ENCODE measurements at regions not wholly inside any gene's neighbourhood (a gene's known extent, or its start where the extent isn't known, plus 50 kb on each side); places are given as distances from the start of the nearest gene placed in this dataset.

DNA sequence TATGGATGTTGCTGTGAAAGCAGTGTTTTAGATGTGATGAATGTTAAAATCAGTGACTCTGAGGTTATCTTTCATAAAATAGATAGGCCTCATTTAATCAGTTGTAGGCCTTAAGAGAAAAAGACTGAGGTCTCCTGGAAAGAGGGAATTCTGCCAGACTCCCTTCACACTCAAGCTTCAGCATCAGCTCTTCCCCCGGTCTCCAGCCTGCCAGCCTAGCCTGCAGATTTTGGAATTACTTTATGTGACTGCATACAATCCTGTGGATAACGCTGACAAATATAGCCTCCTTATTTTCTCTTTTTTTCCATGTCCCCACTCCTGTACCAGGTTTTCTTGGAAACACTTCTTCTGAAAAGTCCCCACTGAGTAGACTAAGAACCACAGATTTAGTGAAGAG is 510.3 kb downstream of the GBE1 start:
- no peak for TF ChIP-seq NPAS2 (CRISPR knock-in tag; IDR thresholded peaks at IDR 0.05; ENCODE audit: borderline replicate concordance)
- FAIRE-seq (no peak), ATAC-seq (no peak), DNase-seq (ENCODE audit: low read depth in 1 of 2, low spot score in 1 of 2) (no peak)
- Histone ChIP-seq H3K27ac (no peak overlapping the region), H3K9me3 (no peaks in the 10 kb centered on the region), H3K4me2 (no peak overlapping the region), H3K4me1 (peaks cover 15% of the 10 kb centered on the region), H3K4me3 (no peak overlapping the region)
- CTCF ChIA-PET: no interaction called here
- WGBS (ENCODE audit: missing lambda C conversion rate): 73% methylated on average over 2 of the region's 2 CpGs
- POLR2A ChIA-PET: no interaction called here

DNA sequence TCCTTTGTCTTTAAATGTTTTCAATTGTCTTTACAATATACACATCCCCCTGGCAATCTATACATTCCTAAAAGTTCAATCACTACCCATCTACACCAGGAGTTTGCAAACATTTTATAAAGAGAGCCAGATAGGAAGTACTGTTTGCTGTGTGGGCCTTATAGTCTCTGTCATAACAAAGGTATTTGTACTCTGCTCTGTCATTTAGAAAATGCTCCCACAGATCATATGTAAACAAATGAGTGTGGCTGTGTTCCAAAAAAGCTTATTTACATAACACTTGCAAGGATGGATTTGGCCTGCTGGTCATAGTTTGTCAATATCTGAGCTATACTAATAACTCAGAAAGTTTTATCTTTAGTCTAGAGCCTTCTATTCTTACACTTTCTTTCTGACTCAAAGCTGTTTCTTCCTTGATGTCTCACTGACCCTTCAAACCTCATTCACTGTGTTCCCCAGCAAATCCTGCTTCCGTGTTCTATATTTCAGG is 511.9 kb downstream of the GBE1 start:
- no peak for TF ChIP-seq HOXA7 (CRISPR knock-in tag; IDR thresholded peaks at IDR 0.05)
- TF ChIP-seq FOSL2 (IDR thresholded peaks at IDR 0.05): no peak
- TF ChIP-seq FOSL2 (CRISPR knock-in tag; IDR thresholded peaks at IDR 0.05): peak; percentile 43
- Histone ChIP-seq H3K4me3 (no peak overlapping the region), H3K9me3 (no peaks in the 10 kb centered on the region), H3K4me2 (peak overlapping the region; percentile 50), H3K27ac (peak overlapping the region in 1 of 2 experiments; percentile 3; a peak in 1 of 6 replicates), H3K4me1 (peaks cover 15% of the 10 kb centered on the region)
- ChIA-PET POLR2A (no interaction called here), CTCF (no interaction called here)
- FAIRE-seq: no peak
- WGBS (ENCODE audit: missing lambda C conversion rate): 30% methylated on average over 1 of the region's 1 CpG
- ATAC-seq: peak; percentile 68 to 84; a peak in 5 of 6 replicates
- DNase-seq (ENCODE audit: low read depth in 1 of 2, low spot score in 1 of 2): peak; percentile 3 to 63

GRCh38 chr3:81245501-81245900 is 515.9 kb downstream of the GBE1 start:
- H3K4me1 ChIP-seq: peaks cover 15% of the 10 kb centered on the region
- ChIA-PET CTCF (no interaction called here), POLR2A (no interaction called here)
- H3K4me3 ChIP-seq: no peak overlapping the region
- DNase-seq (ENCODE audit: low read depth in 1 of 2, low spot score in 1 of 2): no peak
- no peak for FAIRE-seq
- H3K9me3 ChIP-seq: no peaks in the 10 kb centered on the region
- no peak for ATAC-seq
- no peak overlapping the region for H3K27ac ChIP-seq
- no peak for TF ChIP-seq CBX8 (IDR thresholded peaks at IDR 0.05)
- no peak for TF ChIP-seq CHD4 (IDR thresholded peaks at IDR 0.05; ENCODE audit: borderline replicate concordance)
- no peak for TF ChIP-seq RNF2 (IDR thresholded peaks at IDR 0.05; ENCODE audit: borderline replicate concordance, low read depth)
- TF ChIP-seq CHD2 (IDR thresholded peaks at IDR 0.05; ENCODE audit: low read length, partially characterized antibody): no peak
- TF ChIP-seq RCOR1 (IDR thresholded peaks at IDR 0.05; ENCODE audit: low read depth, low read length): no peak
- no peak for TF ChIP-seq HOXB13 (CRISPR knock-in tag; IDR thresholded peaks at IDR 0.05; ENCODE audit: low read depth)
- TF ChIP-seq CEBPB (IDR thresholded peaks at IDR 0.05): no peak
- TF ChIP-seq NPAS2 (CRISPR knock-in tag; IDR thresholded peaks at IDR 0.05; ENCODE audit: borderline replicate concordance): no peak
- TF ChIP-seq, protein P1, sequence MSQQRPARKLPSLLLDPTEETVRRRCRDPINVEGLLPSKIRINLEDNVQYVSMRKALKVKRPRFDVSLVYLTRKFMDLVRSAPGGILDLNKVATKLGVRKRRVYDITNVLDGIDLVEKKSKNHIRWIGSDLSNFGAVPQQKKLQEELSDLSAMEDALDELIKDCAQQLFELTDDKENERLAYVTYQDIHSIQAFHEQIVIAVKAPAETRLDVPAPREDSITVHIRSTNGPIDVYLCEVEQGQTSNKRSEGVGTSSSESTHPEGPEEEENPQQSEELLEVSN (IDR thresholded peaks at IDR 0.05; ENCODE audit: borderline replicate concordance, low read depth): no peak
- no peak for TF ChIP-seq CBX2 (IDR thresholded peaks at IDR 0.05; ENCODE audit: borderline replicate concordance, low read depth)
- no peak for TF ChIP-seq RARB (CRISPR knock-in tag; IDR thresholded peaks at IDR 0.05)
- no peak for TF ChIP-seq ZC3H11A (IDR thresholded peaks at IDR 0.05)
- TF ChIP-seq HDAC2 (IDR thresholded peaks at IDR 0.05): no peak
- TF ChIP-seq EHMT2 (IDR thresholded peaks at IDR 0.05; ENCODE audit: low read depth): no peak
- TF ChIP-seq RAD21 (conservative IDR thresholded peaks at IDR 0.05 in 1 of 2, IDR thresholded peaks at IDR 0.05 in 1 of 2): no peak
- no peak for TF ChIP-seq POLR2AphosphoS2 (conservative IDR thresholded peaks at IDR 0.05; ENCODE audit: low read length)
- 48% methylated on average over 3 of the region's 3 CpGs for WGBS (ENCODE audit: missing lambda C conversion rate)
- H3K4me2 ChIP-seq: no peak overlapping the region

GRCh38 chr3:81245043-81245442 is 516.4 kb downstream of the GBE1 start:
- CTCF ChIA-PET: interaction anchor here (1.3 kb wide), 1 partner anchor 57 kb away, joined by 3 read pairs; no protein-coding TSS in a partner anchor
- no peak for DNase-seq (ENCODE audit: low read depth in 1 of 2, low spot score in 1 of 2)
- Histone ChIP-seq H3K4me2 (no peak overlapping the region), H3K9me3 (no peaks in the 10 kb centered on the region), H3K4me1 (peaks cover 12% of the 10 kb centered on the region), H3K4me3 (no peak overlapping the region), H3K27ac (no peak overlapping the region)
- TF ChIP-seq FOSL2 (IDR thresholded peaks at IDR 0.05): no peak
- no peak for TF ChIP-seq FOSL2 (CRISPR knock-in tag; IDR thresholded peaks at IDR 0.05)
- no peak for TF ChIP-seq HOXB13 (CRISPR knock-in tag; IDR thresholded peaks at IDR 0.05; ENCODE audit: low read depth)
- no peak for TF ChIP-seq BHLHE40 (IDR thresholded peaks at IDR 0.05; ENCODE audit: low read depth, low read length)
- TF ChIP-seq HOXA7 (CRISPR knock-in tag; IDR thresholded peaks at IDR 0.05): no peak
- 76% methylated on average over 2 of the region's 2 CpGs for WGBS (ENCODE audit: missing lambda C conversion rate)
- ATAC-seq: no peak
- FAIRE-seq: no peak
- POLR2A ChIA-PET: no interaction called here

Measured in A549 (cell line).